ENCODE measurements at regions not wholly inside any gene's neighbourhood (a gene's known extent, or its start where the extent isn't known, plus 50 kb on each side); places are given as distances from the start of the nearest gene placed in this dataset.
"Not testable (repeated sequence)": the region's sequence is repeated elsewhere in the genome, so short reads cannot be mapped to it uniquely, and the experiment has no call there.

- no peak for DNase-seq (ENCODE audit: low read depth, low spot score)
- Mint-ChIP-seq H3K36me3 (ENCODE audit: low read depth) (peaks cover 82% of the 10 kb centered on the region), H3K27ac (ENCODE audit: unreplicated experiment) (no peak overlapping the region), H3K9me3 (peaks cover 62% of the 10 kb centered on the region), H3K27me3 (ENCODE audit: low read depth) (no peaks in the 10 kb centered on the region), H3K4me3 (no peak overlapping the region), H3K4me1 (no peaks in the 10 kb centered on the region)
- no peak for TF ChIP-seq CTCF (conservative IDR thresholded peaks at IDR 0.05)
Observed at GRCh38 chr2:89784960-89785359, 1093.5 kb downstream of the RPIA start.

GRCh38 chr2:89785528-89785927, 1094.1 kb downstream of the RPIA start:
- not testable (repeated sequence) for H3K27ac Mint-ChIP-seq (ENCODE audit: unreplicated experiment); H3K4me3 Mint-ChIP-seq; DNase-seq (ENCODE audit: low read depth, low spot score); H3K27me3 Mint-ChIP-seq (ENCODE audit: low read depth); H3K4me1 Mint-ChIP-seq
- H3K9me3 Mint-ChIP-seq = peaks cover 60% of the 10 kb centered on the region
- peaks cover 82% of the 10 kb centered on the region for H3K36me3 Mint-ChIP-seq (ENCODE audit: low read depth)

- not testable (repeated sequence) for H3K4me3 Mint-ChIP-seq; H3K4me1 Mint-ChIP-seq; H3K27ac Mint-ChIP-seq (ENCODE audit: unreplicated experiment); DNase-seq (ENCODE audit: low read depth, low spot score); H3K27me3 Mint-ChIP-seq (ENCODE audit: low read depth)
- Mint-ChIP-seq H3K9me3 (peaks cover 56% of the 10 kb centered on the region), H3K36me3 (ENCODE audit: low read depth) (peaks cover 80% of the 10 kb centered on the region)
Observed at GRCh38 chr2:89786642-89787041, 1095.2 kb downstream of the RPIA start.

- Mint-ChIP-seq H3K36me3 (ENCODE audit: low read depth) (peaks cover 81% of the 10 kb centered on the region), H3K9me3 (peaks cover 50% of the 10 kb centered on the region)
- H3K27ac Mint-ChIP-seq (ENCODE audit: unreplicated experiment); H3K4me3 Mint-ChIP-seq; H3K4me1 Mint-ChIP-seq; DNase-seq (ENCODE audit: low read depth, low spot score); H3K27me3 Mint-ChIP-seq (ENCODE audit: low read depth): not testable (repeated sequence)
Observed at GRCh38 chr2:89795530-89795929, 1104.1 kb downstream of the RPIA start.

- no peaks in the 10 kb centered on the region for H3K27me3 Mint-ChIP-seq (ENCODE audit: low read depth)
- no peak for TF ChIP-seq CTCF (conservative IDR thresholded peaks at IDR 0.05)
- DNase-seq (ENCODE audit: low read depth, low spot score) = no peak
- peaks cover 83% of the 10 kb centered on the region for H3K36me3 Mint-ChIP-seq (ENCODE audit: low read depth)
- H3K4me3 Mint-ChIP-seq = no peak overlapping the region
- H3K4me1 Mint-ChIP-seq = no peaks in the 10 kb centered on the region
- no peak overlapping the region for H3K27ac Mint-ChIP-seq (ENCODE audit: unreplicated experiment)
- peaks cover 51% of the 10 kb centered on the region for H3K9me3 Mint-ChIP-seq
Observed at GRCh38 chr2:89797320-89798038, 1106.0 kb downstream of the RPIA start.

- H3K4me3 Mint-ChIP-seq; H3K27me3 Mint-ChIP-seq (ENCODE audit: low read depth); DNase-seq (ENCODE audit: low read depth, low spot score); H3K27ac Mint-ChIP-seq (ENCODE audit: unreplicated experiment); H3K4me1 Mint-ChIP-seq: not testable (repeated sequence)
- H3K9me3 Mint-ChIP-seq = peaks cover 58% of the 10 kb centered on the region
- H3K36me3 Mint-ChIP-seq (ENCODE audit: low read depth) = peaks cover 95% of the 10 kb centered on the region
Observed at GRCh38 chr2:89801207-89801606, 1109.7 kb downstream of the RPIA start.

GRCh38 chr2:89806363-89806762, 1114.9 kb downstream of the RPIA start:
- not testable (repeated sequence) for H3K4me3 Mint-ChIP-seq; DNase-seq (ENCODE audit: low read depth, low spot score); H3K4me1 Mint-ChIP-seq; H3K27me3 Mint-ChIP-seq (ENCODE audit: low read depth); H3K27ac Mint-ChIP-seq (ENCODE audit: unreplicated experiment)
- Mint-ChIP-seq H3K36me3 (ENCODE audit: low read depth) (peaks cover 85% of the 10 kb centered on the region), H3K9me3 (peaks cover 51% of the 10 kb centered on the region)

GRCh38 chr2:89811295-89811694, 1119.8 kb downstream of the RPIA start:
- Mint-ChIP-seq H3K4me3 (no peak overlapping the region), H3K9me3 (peaks cover 66% of the 10 kb centered on the region), H3K27me3 (ENCODE audit: low read depth) (no peaks in the 10 kb centered on the region), H3K27ac (ENCODE audit: unreplicated experiment) (no peak overlapping the region), H3K4me1 (no peaks in the 10 kb centered on the region), H3K36me3 (ENCODE audit: low read depth) (peaks cover 82% of the 10 kb centered on the region)
- no peak for DNase-seq (ENCODE audit: low read depth, low spot score)
- no peak for TF ChIP-seq CTCF (conservative IDR thresholded peaks at IDR 0.05)

GRCh38 chr2:89811910-89812309, 1120.4 kb downstream of the RPIA start:
- not testable (repeated sequence) for H3K27ac Mint-ChIP-seq (ENCODE audit: unreplicated experiment); H3K27me3 Mint-ChIP-seq (ENCODE audit: low read depth)

GRCh38 chr2:89814359-89814758, 1122.9 kb downstream of the RPIA start:
- peaks cover 69% of the 10 kb centered on the region for H3K9me3 Mint-ChIP-seq
- peaks cover 76% of the 10 kb centered on the region for H3K36me3 Mint-ChIP-seq (ENCODE audit: low read depth)
- DNase-seq (ENCODE audit: low read depth, low spot score); H3K4me1 Mint-ChIP-seq; H3K27me3 Mint-ChIP-seq (ENCODE audit: low read depth); H3K4me3 Mint-ChIP-seq; H3K27ac Mint-ChIP-seq (ENCODE audit: unreplicated experiment): not testable (repeated sequence)

More at GRCh38 chr2:89811910-89812309, 1120.4 kb downstream of the RPIA start:
- not testable (repeated sequence) for H3K4me3 Mint-ChIP-seq; DNase-seq (ENCODE audit: low read depth, low spot score); H3K4me1 Mint-ChIP-seq
- peaks cover 66% of the 10 kb centered on the region for H3K9me3 Mint-ChIP-seq
- H3K36me3 Mint-ChIP-seq (ENCODE audit: low read depth) = peaks cover 76% of the 10 kb centered on the region

Data from neural crest cell (in vitro differentiated cells).